Smooth muscle cell (in vitro differentiated cells): ENCODE measurements at regions not wholly inside any gene's neighbourhood (a gene's known extent, or its start where the extent isn't known, plus 50 kb on each side); places are given as distances from the start of the nearest gene placed in this dataset.

Experiments used
- DNase-seq: peaks from one replicate; lab custom pipeline; 2025; ENCODE audit not compliant: unreplicated experiment; lab: John Stamatoyannopoulos, UW
- H2AFZ ChIP-seq: fragments of 200-600 bp; sonication (generic); 2 replicates; pipeline ENCODE4 v1.6.0; 2016; ENCODE audit warnings: antibody characterized with exemption, low read depth, mild to moderate bottlenecking
- H3F3A ChIP-seq: fragments of 200-600 bp; sonication (generic); 2 replicates; pipeline ENCODE4 v1.6.0; 2017; ENCODE audit warnings: antibody characterized with exemption, low read depth
- H3K27ac ChIP-seq: fragments of 200-600 bp; sonication (generic); 2 replicates; pipeline ENCODE4 v1.5.1; 2016; ENCODE audit warnings: low read depth, mild to moderate bottlenecking
- H3K27me3 ChIP-seq: fragments of 200-600 bp; sonication (generic); 2 replicates; pipeline ENCODE4 v1.6.1; 2016; ENCODE audit warnings: low read depth, mild to moderate bottlenecking
- H3K36me3 ChIP-seq: fragments of 200-600 bp; sonication (generic); 2 replicates; pipeline ENCODE4 v1.5.1; 2016; ENCODE audit warnings: low read depth
- H3K4me1 ChIP-seq: fragments of 200-600 bp; sonication (generic); 2 replicates; pipeline ENCODE4 v1.5.1; 2016; ENCODE audit warnings: low read depth
- H3K4me2 ChIP-seq: fragments of 200-600 bp; sonication (generic); 2 replicates; pipeline ENCODE4 v1.6.0; 2016; ENCODE audit warnings: mild to moderate bottlenecking
- H3K4me3 ChIP-seq: fragments of 200-600 bp; sonication (generic); 2 replicates; pipeline ENCODE4 v1.5.1; 2016; ENCODE audit warnings: mild to moderate bottlenecking
- H3K79me2 ChIP-seq: fragments of 200-600 bp; sonication (generic); 2 replicates; pipeline ENCODE4 v1.6.0; 2016; ENCODE audit warnings: low read depth, mild to moderate bottlenecking
- H3K9ac ChIP-seq: fragments of 200-600 bp; sonication (generic); 2 replicates; pipeline ENCODE4 v1.6.0; 2016; ENCODE audit warnings: low read depth
- H3K9me3 ChIP-seq: fragments of 200-600 bp; sonication (generic); replicated peaks from 2 replicates; pipeline ENCODE4 v1.5.1; 2016; ENCODE audit warnings: low read depth
- H4K20me1 ChIP-seq: fragments of 200-600 bp; sonication (generic); 2 replicates; pipeline ENCODE4 v1.6.0; 2016; ENCODE audit warnings: low read depth
- WGBS: methylation state at CpG from one replicate; pipeline ENCODE4 v1.1.7; 2016; ENCODE audit warnings: low lambda C conversion rate; 5-methylcytosine and 5-hydroxymethylcytosine counted together
- TF ChIP-seq, protein P1 (sequence below): fragments of 200-600 bp; sonication (generic); IDR thresholded peaks from 2 replicates; pipeline ENCODE4 v1.5.1; 2017; ENCODE audit warnings: borderline replicate concordance, mild to moderate bottlenecking, antibody characterized with exemption; ENCODE audit not compliant: insufficient read depth, poor library complexity, severe bottlenecking

DNA sequence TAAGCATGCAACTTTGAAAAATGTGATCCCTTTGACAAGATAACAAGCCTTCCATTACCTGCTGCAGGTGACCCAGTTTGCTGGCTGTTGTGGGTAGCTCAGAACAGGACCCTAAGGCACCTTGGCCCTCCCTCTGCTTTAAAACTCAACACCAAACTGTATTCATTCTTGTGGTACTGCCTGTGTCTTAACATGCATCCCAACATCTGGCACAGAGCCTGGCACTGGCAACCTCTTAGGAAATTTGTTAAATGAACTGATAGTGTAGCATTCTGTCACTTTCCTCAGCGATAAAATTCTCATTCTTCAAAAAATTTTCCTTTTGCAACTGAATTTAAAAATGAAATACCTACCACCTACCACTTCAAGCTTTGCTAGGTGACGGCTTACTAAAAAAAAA is 287.3 kb upstream of the ADAMTS9 start:
- no peak overlapping the region for H3K4me2 ChIP-seq
- DNase-seq: no peak
- no peak overlapping the region for H2AFZ ChIP-seq
- no peak overlapping the region for H3K4me3 ChIP-seq
- peaks cover 8% of the 10 kb centered on the region for H3F3A ChIP-seq
- 97% methylated on average over 2 of the region's 2 CpGs for WGBS
- TF ChIP-seq, protein P1, sequence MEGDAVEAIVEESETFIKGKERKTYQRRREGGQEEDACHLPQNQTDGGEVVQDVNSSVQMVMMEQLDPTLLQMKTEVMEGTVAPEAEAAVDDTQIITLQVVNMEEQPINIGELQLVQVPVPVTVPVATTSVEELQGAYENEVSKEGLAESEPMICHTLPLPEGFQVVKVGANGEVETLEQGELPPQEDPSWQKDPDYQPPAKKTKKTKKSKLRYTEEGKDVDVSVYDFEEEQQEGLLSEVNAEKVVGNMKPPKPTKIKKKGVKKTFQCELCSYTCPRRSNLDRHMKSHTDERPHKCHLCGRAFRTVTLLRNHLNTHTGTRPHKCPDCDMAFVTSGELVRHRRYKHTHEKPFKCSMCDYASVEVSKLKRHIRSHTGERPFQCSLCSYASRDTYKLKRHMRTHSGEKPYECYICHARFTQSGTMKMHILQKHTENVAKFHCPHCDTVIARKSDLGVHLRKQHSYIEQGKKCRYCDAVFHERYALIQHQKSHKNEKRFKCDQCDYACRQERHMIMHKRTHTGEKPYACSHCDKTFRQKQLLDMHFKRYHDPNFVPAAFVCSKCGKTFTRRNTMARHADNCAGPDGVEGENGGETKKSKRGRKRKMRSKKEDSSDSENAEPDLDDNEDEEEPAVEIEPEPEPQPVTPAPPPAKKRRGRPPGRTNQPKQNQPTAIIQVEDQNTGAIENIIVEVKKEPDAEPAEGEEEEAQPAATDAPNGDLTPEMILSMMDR: no peak
- no peak overlapping the region for H3K9ac ChIP-seq
- H3K27me3 ChIP-seq: no peaks in the 10 kb centered on the region
- H3K36me3 ChIP-seq: no peaks in the 10 kb centered on the region
- H3K9me3 ChIP-seq: no peaks in the 10 kb centered on the region
- H3K79me2 ChIP-seq: no peaks in the 10 kb centered on the region
- H3K4me1 ChIP-seq: peaks cover 9% of the 10 kb centered on the region
- no peaks in the 10 kb centered on the region for H4K20me1 ChIP-seq
- H3K27ac ChIP-seq: no peak overlapping the region

DNA sequence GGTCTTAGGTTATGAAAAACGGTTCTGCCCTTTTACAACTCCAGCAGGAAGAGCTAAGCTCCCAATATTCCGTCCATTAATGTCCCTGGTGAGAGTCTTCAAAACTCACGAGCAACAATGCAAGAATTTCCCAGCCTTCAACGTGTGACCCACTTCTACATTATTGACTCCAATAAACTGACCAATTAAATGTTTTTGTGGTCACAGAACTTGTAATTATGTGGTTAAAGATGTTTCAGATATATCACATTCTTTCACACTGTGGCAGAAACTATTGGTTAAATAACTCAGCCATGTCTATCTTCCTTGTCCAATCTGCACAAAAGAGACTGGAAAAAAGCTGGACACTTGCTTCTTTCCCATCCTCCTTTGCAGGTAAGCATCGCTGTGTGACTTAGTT is 286.6 kb upstream of the ADAMTS9 start:
- Histone ChIP-seq H3K4me2 (no peak overlapping the region), H3K9ac (no peak overlapping the region), H3F3A (peaks cover 8% of the 10 kb centered on the region), H3K36me3 (no peaks in the 10 kb centered on the region), H3K9me3 (no peaks in the 10 kb centered on the region), H3K27ac (no peak overlapping the region), H3K4me1 (peaks cover 9% of the 10 kb centered on the region), H2AFZ (no peak overlapping the region), H3K27me3 (no peaks in the 10 kb centered on the region), H3K4me3 (no peak overlapping the region), H4K20me1 (no peaks in the 10 kb centered on the region), H3K79me2 (no peaks in the 10 kb centered on the region)
- WGBS: 76% methylated on average over 5 of the region's 5 CpGs
- TF ChIP-seq, protein P1: no peak
- DNase-seq: no peak

- H3F3A ChIP-seq: peaks cover 8% of the 10 kb centered on the region
- no peak for DNase-seq
- H3K79me2 ChIP-seq: no peaks in the 10 kb centered on the region
- no peaks in the 10 kb centered on the region for H3K27me3 ChIP-seq
- 39% methylated on average over 1 of the region's 1 CpG for WGBS
- no peaks in the 10 kb centered on the region for H3K36me3 ChIP-seq
- H3K4me3 ChIP-seq: no peak overlapping the region
- peaks cover 9% of the 10 kb centered on the region for H3K4me1 ChIP-seq
- peak overlapping the region; percentile 70 for H3K27ac ChIP-seq
- no peak overlapping the region for H2AFZ ChIP-seq
- TF ChIP-seq, protein P1: no peak
- H3K4me2 ChIP-seq: peak overlapping the region; percentile 64
- no peak overlapping the region for H3K9ac ChIP-seq
- H4K20me1 ChIP-seq: no peaks in the 10 kb centered on the region
- H3K9me3 ChIP-seq: no peaks in the 10 kb centered on the region
Measured at GRCh38 chr3:64972793-64973192, 285.0 kb upstream of the ADAMTS9 start.

DNA sequence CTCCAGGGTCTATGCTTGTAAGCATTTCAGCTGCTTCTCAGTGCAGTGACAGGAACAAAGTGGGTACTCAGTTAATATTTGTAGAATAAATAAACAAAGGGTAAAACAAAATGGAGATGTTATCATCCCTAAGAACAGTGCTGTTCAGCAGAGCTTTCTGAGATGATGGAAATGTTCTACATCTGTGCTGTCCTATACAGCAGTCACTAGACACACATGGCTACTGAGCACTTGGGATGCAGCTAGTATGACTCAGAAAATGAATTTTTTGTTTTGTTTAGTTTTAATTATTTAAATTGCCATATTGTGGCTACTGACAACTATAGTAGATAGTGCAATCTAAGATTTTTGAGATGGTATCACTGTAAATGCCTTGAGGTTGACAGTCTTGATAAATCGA is 283.8 kb upstream of the ADAMTS9 start:
- TF ChIP-seq, protein P1: no peak
- no peaks in the 10 kb centered on the region for H3K79me2 ChIP-seq
- no peak overlapping the region for H2AFZ ChIP-seq
- DNase-seq: no peak
- no peak overlapping the region for H3K9ac ChIP-seq
- peaks cover 9% of the 10 kb centered on the region for H3K4me1 ChIP-seq
- H4K20me1 ChIP-seq: no peaks in the 10 kb centered on the region
- 75% methylated on average over 1 of the region's 1 CpG for WGBS
- peaks cover 3% of the 10 kb centered on the region for H3F3A ChIP-seq
- no peaks in the 10 kb centered on the region for H3K36me3 ChIP-seq
- H3K9me3 ChIP-seq: no peaks in the 10 kb centered on the region
- no peak overlapping the region for H3K4me2 ChIP-seq
- peak overlapping the region; percentile 70 for H3K27ac ChIP-seq
- H3K27me3 ChIP-seq: no peaks in the 10 kb centered on the region
- no peak overlapping the region for H3K4me3 ChIP-seq
